ENCODE measurements at regions not wholly inside any gene's neighbourhood (a gene's known extent, or its start where the extent isn't known, plus 50 kb on each side); places are given as distances from the start of the nearest gene placed in this dataset.

DNA sequence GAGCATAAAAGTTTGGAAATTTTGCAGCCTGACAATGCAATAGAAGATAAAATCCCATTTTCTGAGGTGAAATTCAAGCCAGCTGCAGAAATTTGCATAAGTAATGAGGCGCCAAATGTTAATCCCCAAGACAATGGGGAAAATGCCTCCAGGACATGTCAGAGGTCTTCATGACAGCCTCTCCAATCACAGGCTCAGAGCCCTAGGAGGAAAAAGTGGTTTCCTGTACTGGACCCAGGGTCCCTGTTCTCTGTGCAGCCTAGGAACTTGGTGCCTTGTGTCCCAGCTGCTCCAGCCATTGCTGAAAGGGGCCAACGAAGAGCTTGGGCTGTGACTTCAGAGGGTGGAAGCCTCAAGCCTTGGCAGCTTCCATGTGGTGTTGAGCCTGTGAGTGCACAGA lies 1218.1 kb downstream of the GALC start:
- no peak for DNase-seq
- H3K36me3 ChIP-seq, result no peaks in the 10 kb centered on the region
- TF ChIP-seq, protein P1, sequence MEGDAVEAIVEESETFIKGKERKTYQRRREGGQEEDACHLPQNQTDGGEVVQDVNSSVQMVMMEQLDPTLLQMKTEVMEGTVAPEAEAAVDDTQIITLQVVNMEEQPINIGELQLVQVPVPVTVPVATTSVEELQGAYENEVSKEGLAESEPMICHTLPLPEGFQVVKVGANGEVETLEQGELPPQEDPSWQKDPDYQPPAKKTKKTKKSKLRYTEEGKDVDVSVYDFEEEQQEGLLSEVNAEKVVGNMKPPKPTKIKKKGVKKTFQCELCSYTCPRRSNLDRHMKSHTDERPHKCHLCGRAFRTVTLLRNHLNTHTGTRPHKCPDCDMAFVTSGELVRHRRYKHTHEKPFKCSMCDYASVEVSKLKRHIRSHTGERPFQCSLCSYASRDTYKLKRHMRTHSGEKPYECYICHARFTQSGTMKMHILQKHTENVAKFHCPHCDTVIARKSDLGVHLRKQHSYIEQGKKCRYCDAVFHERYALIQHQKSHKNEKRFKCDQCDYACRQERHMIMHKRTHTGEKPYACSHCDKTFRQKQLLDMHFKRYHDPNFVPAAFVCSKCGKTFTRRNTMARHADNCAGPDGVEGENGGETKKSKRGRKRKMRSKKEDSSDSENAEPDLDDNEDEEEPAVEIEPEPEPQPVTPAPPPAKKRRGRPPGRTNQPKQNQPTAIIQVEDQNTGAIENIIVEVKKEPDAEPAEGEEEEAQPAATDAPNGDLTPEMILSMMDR (IDR thresholded peaks at IDR 0.05), result no peak
- no peak for TF ChIP-seq POLR2A (IDR thresholded peaks at IDR 0.05)
- H3K27me3 ChIP-seq, result no peaks in the 10 kb centered on the region
- intact Hi-C loops (cut with DNase I), result no loop called here
- H3K4me1 ChIP-seq, result no peaks in the 10 kb centered on the region
- peaks cover 0 to 11% (median 0%) of the 10 kb centered on the region in 3 donors for H3K9me3 ChIP-seq
- 0 to 55% methylated on average over 1 to 2 of the region's 2 CpGs for WGBS, 2 donors
- no peak overlapping the region for H3K4me3 ChIP-seq
- H3K27ac ChIP-seq, result no peak overlapping the region

DNA sequence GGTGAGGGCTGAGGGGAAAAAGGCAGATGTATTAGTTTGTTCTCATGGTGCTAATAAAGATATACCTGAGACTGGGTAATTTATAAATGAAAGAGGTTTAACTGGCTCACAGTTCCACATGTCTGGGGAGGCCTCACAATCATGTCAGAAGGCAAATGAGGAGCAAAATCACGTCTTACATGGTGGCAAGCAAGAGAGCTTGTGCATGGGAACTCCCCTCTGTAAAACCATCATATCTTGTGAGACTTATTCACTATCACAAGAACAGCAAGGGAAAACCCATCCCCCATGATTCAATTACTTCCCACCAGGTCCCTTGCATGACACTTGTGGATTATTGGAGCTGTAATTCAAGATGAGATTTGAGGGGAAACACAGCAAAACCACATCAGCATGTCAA lies 1220.9 kb downstream of the GALC start:
- no peak overlapping the region for H3K27ac ChIP-seq
- H3K9me3 ChIP-seq, result peaks cover 0 to 11% (median 0%) of the 10 kb centered on the region in 3 donors
- no peaks in the 10 kb centered on the region for H3K36me3 ChIP-seq
- intact Hi-C loops (cut with DNase I), result no loop called here
- no peak for DNase-seq
- no peak overlapping the region for H3K4me3 ChIP-seq
- TF ChIP-seq, protein P1 (IDR thresholded peaks at IDR 0.05), result no peak
- TF ChIP-seq POLR2A (IDR thresholded peaks at IDR 0.05), result no peak
- H3K27me3 ChIP-seq, result no peaks in the 10 kb centered on the region
- WGBS, 2 donors, result 15 to 47% methylated on average over 1 of the region's 1 CpG
- no peaks in the 10 kb centered on the region for H3K4me1 ChIP-seq

DNA sequence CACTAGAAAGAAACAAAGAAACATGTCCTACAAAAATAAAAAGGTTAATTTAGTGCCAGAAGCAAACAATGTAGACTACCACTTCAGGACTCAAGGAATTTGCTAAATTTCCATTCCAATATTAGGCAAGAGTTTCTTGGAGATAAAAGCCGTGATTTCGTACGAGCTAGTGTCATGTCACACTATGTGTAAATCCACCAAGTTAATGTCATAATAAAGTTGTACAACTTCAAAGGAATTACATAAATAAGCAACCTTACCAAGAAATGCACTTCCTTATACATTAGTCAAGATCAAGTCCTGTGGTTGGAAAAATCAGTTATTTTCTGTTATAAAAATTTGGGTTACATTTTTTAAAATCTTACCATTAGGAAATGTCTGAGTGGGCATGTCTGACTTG lies 1222.8 kb downstream of the GALC start:
- no peaks in the 10 kb centered on the region for H3K4me1 ChIP-seq
- no peak for DNase-seq
- TF ChIP-seq, protein P1 (IDR thresholded peaks at IDR 0.05), result no peak
- no peak for TF ChIP-seq POLR2A (IDR thresholded peaks at IDR 0.05)
- intact Hi-C loops (cut with DNase I), result no loop called here
- H3K4me3 ChIP-seq, result no peak overlapping the region
- no peaks in the 10 kb centered on the region for H3K36me3 ChIP-seq
- H3K27ac ChIP-seq, result no peak overlapping the region
- H3K27me3 ChIP-seq, result no peaks in the 10 kb centered on the region
- 84 to 91% methylated on average over 3 of the region's 3 CpGs for WGBS, 2 donors
- peaks cover 0 to 3% (median 0%) of the 10 kb centered on the region in 3 donors for H3K9me3 ChIP-seq

DNA sequence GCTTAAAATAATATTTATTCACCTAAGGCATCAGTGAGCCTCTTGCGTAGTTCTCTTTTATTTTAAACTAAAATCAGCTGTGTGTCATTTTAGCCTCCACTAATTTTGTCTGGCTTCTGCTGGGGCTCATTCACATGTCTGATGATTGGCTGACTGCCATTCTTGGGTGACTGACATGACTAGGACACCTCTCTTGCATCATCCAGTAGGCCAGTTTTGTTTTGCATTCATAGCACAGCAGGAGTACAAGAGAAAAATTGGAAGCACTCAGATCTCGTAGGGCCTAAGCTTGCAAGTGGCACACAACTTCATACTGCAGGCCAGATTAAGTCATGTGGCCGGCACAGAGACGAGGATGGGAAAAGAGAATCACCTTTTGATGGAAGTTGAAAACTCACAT lies 1226.5 kb downstream of the GALC start:
- 79 to 81% methylated on average over 4 of the region's 4 CpGs for WGBS, 2 donors
- H3K27ac ChIP-seq, result no peak overlapping the region
- no peaks in the 10 kb centered on the region for H3K36me3 ChIP-seq
- peaks cover 0 to 5% (median 4%) of the 10 kb centered on the region in 3 donors for H3K9me3 ChIP-seq
- no peaks in the 10 kb centered on the region for H3K4me1 ChIP-seq
- H3K27me3 ChIP-seq, result no peaks in the 10 kb centered on the region
- H3K4me3 ChIP-seq, result no peak overlapping the region
- no peak for TF ChIP-seq POLR2A (IDR thresholded peaks at IDR 0.05)
- TF ChIP-seq, protein P1 (IDR thresholded peaks at IDR 0.05), result no peak
- DNase-seq, result no peak
- intact Hi-C loops (cut with DNase I), result no loop called here

DNA sequence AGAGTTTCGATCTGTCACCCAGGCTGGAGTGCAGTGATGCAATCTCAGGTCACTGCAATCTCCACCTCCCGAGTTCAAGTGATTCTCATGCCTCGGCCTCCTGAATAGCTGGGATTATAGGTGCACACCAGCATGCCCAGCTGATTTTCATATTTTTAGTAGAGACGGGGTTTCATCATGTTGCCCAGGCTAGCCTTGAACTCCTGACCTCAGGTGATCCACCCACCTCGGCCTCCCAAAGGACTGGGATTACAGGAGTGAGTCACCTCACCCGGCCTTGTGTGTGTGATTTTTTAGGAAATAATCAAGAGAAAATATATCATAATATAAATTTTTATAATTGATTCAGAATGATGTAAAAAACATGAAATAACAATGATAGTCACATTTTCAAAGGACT lies 1231.4 kb downstream of the GALC start:
- H3K4me3 ChIP-seq, result no peak overlapping the region
- TF ChIP-seq, protein P1 (IDR thresholded peaks at IDR 0.05), result no peak
- no peak for TF ChIP-seq POLR2A (IDR thresholded peaks at IDR 0.05)
- 76 to 78% methylated on average over 5 to 6 of the region's 6 CpGs for WGBS, 2 donors
- DNase-seq, result no peak
- no peaks in the 10 kb centered on the region for H3K27me3 ChIP-seq
- peaks cover 0 to 5% (median 4%) of the 10 kb centered on the region in 3 donors for H3K9me3 ChIP-seq
- intact Hi-C loops (cut with DNase I), result no loop called here
- H3K4me1 ChIP-seq, result no peaks in the 10 kb centered on the region
- H3K27ac ChIP-seq, result no peak overlapping the region
- H3K36me3 ChIP-seq, result no peaks in the 10 kb centered on the region

Measured in esophagus squamous epithelium (tissue), 5 donors.